ENCODE measurements at regions not wholly inside any gene's neighbourhood (a gene's known extent, or its start where the extent isn't known, plus 50 kb on each side); places are given as distances from the start of the nearest gene placed in this dataset.

- TF ChIP-seq TAF1 (IDR thresholded peaks at IDR 0.05; ENCODE audit: low read depth, low read length) (no peak), CTCF (IDR thresholded peaks at IDR 0.05; ENCODE audit: control extremely low read depth in 1 of 3, insufficient read depth in 1 of 3, low read depth in 1 of 3, low read length in 3 of 3) (no peak), RNF2 (IDR thresholded peaks at IDR 0.05; ENCODE audit: borderline replicate concordance, low read depth, low read length, missing control alignments, poor library complexity, severe bottlenecking) (no peak)
These were observed 258.0 kb downstream of the PMP22 start for GRCh38 chr17:15007147-15007553.

Data from H1 (cell line).